ENCODE measurements at regions not wholly inside any gene's neighbourhood (a gene's known extent, or its start where the extent isn't known, plus 50 kb on each side); places are given as distances from the start of the nearest gene placed in this dataset.

- Mint-ChIP-seq H3K36me3 (no peaks in the 10 kb centered on the region), H3K4me1 (peaks cover 0 to 5% (median 0%) of the 10 kb centered on the region in 4 donors), H3K27ac (no peak overlapping the region), H3K9me3 (no peaks in the 10 kb centered on the region), H3K27me3 (peaks cover 0 to 9% (median 2%) of the 10 kb centered on the region in 5 donors), H3K4me3 (no peak overlapping the region)
- no peak for DNase-seq
- no peak for ATAC-seq
- POLR2A ChIA-PET, result no interaction called here
These were observed 76.6 kb upstream of the SPATA13 start for GRCh38 chr13:24083722-24084421.

DNA sequence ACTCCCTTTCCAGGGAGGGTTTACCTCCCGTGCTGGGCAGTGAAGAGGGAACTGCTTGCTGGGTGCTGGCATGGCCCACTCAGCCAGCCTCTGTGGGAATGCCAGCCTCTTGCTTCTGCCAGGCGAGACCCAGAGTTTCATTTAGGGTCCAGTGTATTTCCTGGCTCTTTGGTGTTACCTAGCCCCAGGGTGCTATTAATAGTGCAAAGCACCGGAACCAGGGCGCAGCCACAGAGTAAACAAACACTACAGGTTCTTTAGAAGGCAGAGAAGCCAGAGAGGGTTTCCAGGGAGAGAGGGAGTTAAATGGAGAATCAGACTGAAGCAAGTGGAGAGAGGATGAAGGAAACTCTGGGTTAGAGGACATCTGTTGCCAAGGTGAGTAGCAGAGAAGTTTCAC, 74.9 kb upstream of the SPATA13 start:
- no peak for DNase-seq
- H3K27ac Mint-ChIP-seq, result no peak overlapping the region
- peaks cover 0 to 8% (median 1%) of the 10 kb centered on the region in 4 donors for H3K4me1 Mint-ChIP-seq
- peaks cover 0 to 9% (median 2%) of the 10 kb centered on the region in 5 donors for H3K27me3 Mint-ChIP-seq
- no peaks in the 10 kb centered on the region for H3K9me3 Mint-ChIP-seq
- POLR2A ChIA-PET, result no interaction called here
- no peak for ATAC-seq
- H3K4me3 Mint-ChIP-seq, result no peak overlapping the region
- no peaks in the 10 kb centered on the region for H3K36me3 Mint-ChIP-seq

- Mint-ChIP-seq H3K36me3 (no peaks in the 10 kb centered on the region), H3K4me3 (no peak overlapping the region), H3K27me3 (peaks cover 0 to 9% (median 2%) of the 10 kb centered on the region in 5 donors)
These were observed 73.9 kb upstream of the SPATA13 start for GRCh38 chr13:24086642-24087041.

DNA sequence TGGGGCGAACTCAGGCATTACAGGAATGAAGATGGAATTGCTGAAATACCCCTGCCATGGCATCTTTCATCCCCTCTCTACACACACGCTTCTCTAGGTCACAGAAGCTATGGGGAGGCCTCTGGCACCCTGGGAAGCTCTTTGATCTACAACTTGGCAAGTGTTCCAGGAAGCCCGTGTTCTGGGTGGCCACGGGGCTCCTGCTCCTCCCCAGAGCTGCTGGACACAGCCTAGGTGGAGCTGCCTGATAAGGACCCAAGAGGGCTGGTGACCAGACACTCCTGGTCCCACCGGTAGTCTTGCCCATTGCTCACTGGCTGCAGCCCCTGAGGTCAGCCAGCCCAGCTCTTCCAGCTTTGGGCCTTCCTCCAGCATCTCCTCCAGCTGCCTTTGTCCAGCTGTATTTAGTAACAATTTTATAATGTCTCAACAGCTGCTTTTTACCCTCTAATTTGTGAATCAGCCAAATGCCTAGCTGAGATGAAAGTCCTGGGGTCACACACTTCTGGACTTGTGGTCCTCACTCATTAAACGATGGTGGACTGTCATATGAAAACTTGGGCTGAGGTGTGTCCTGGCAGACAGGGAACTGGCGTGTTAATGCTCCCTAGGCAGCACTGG, 72.8 kb upstream of the SPATA13 start:
- Mint-ChIP-seq H3K27ac (peak overlapping the region in 1 of 10 donors; percentile 45), H3K4me1 (peaks cover 0 to 10% (median 1%) of the 10 kb centered on the region in 4 donors), H3K36me3 (no peaks in the 10 kb centered on the region), H3K4me3 (no peak overlapping the region), H3K27me3 (peaks cover 0 to 9% (median 2%) of the 10 kb centered on the region in 5 donors), H3K9me3 (no peaks in the 10 kb centered on the region)
- POLR2A ChIA-PET, result no interaction called here
- ATAC-seq, result no peak
- DNase-seq, result no peak

More at GRCh38 chr13:24086642-24087041, 73.9 kb upstream of the SPATA13 start:
- Mint-ChIP-seq H3K4me1 (peaks cover 0 to 10% (median 1%) of the 10 kb centered on the region in 4 donors), H3K27ac (no peak overlapping the region), H3K9me3 (no peaks in the 10 kb centered on the region)
- no peak for ATAC-seq
- POLR2A ChIA-PET, result no interaction called here
- no peak for DNase-seq

- no peak for ATAC-seq
- peaks cover 0 to 10% (median 1%) of the 10 kb centered on the region in 4 donors for H3K4me1 Mint-ChIP-seq
- POLR2A ChIA-PET, result no interaction called here
- H3K9me3 Mint-ChIP-seq, result no peaks in the 10 kb centered on the region
- H3K27ac Mint-ChIP-seq, result peak overlapping the region in 1 of 10 donors; percentile 40
- no peak overlapping the region for H3K4me3 Mint-ChIP-seq
- DNase-seq, result no peak
- H3K27me3 Mint-ChIP-seq, result peaks cover 0 to 9% (median 2%) of the 10 kb centered on the region in 5 donors
- no peaks in the 10 kb centered on the region for H3K36me3 Mint-ChIP-seq
These were observed 70.5 kb upstream of the SPATA13 start for GRCh38 chr13:24090049-24090448.

DNA sequence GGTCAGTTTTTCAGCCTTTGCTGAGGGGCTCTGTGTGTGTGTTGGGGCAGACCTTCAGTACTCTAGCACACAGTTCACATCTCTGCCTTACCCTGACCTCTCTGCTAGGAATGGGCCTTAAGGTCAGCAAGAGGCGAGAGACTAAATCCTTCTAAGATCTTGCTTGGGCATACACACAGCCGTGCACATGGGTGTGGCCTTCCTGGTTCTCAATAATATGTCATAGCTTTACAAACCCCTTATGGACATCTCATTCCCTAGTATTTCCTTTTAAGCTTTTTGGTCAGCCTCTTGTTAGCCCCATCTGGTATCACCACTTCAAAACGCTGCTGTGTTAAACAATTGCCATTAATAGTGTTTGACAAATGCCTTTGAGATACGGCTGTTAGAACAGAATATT, 69.4 kb upstream of the SPATA13 start:
- H3K4me3 Mint-ChIP-seq, result no peak overlapping the region
- H3K4me1 Mint-ChIP-seq, result peaks cover 0 to 10% (median 1%) of the 10 kb centered on the region in 4 donors
- POLR2A ChIA-PET, result no interaction called here

DNA sequence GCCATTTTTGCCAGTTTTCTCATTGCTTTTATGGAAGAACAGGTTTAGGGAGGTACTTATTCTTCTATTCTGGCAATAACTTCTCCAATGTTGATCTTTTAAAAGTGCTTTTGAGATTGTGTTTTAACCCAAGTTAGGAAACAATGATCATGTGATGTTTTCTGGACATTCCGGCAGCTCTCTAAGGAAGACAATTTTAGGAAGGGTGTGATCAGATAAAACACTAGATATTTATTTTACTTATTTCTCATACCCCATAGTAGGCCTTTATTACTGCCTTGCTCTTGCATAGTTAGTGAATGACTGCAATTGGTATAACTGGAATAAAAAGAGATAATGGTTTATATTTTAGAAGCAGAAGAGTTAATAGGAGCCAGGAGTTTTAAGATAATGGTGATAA, 68.4 kb upstream of the SPATA13 start:
- H3K9me3 Mint-ChIP-seq, result peaks cover 0 to 9% (median 0%) of the 10 kb centered on the region in 9 donors
- DNase-seq, result no peak
- H3K36me3 Mint-ChIP-seq, result no peaks in the 10 kb centered on the region
- peaks cover 0 to 1% (median 0%) of the 10 kb centered on the region in 5 donors for H3K27me3 Mint-ChIP-seq
- H3K4me3 Mint-ChIP-seq, result no peak overlapping the region
- POLR2A ChIA-PET, result no interaction called here
- no peak for ATAC-seq
- peaks cover 6 to 11% (median 8%) of the 10 kb centered on the region in 4 donors for H3K4me1 Mint-ChIP-seq
- H3K27ac Mint-ChIP-seq, result no peak overlapping the region

More for the DNA sequence above, 69.4 kb upstream of the SPATA13 start:
- no peaks in the 10 kb centered on the region for H3K36me3 Mint-ChIP-seq
- no peak for ATAC-seq
- H3K9me3 Mint-ChIP-seq, result no peaks in the 10 kb centered on the region
- no peak for DNase-seq
- H3K27ac Mint-ChIP-seq, result no peak overlapping the region
- H3K27me3 Mint-ChIP-seq, result peaks cover 0 to 6% (median 1%) of the 10 kb centered on the region in 5 donors

DNA sequence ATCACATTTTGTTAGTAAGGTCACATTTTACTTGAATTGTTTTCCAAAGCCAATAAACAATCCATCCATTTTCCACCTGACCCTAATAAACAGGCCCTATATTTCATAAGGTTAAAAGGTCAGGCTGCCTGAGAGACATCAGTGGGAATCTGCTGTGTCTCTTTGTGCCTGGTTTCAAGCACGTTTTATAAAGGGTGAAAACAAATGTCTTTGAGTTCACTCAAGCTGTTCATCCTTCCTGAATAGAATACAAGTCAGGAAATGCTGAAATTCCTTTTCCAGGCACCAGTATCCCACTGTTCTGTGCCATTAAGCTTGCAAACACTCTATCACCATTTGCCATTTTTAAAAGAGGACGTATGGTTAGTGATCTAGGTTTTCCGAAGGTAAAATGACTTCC, 67.5 kb upstream of the SPATA13 start:
- H3K27me3 Mint-ChIP-seq, result no peaks in the 10 kb centered on the region

GRCh38 chr13:24096659-24097058, 63.9 kb upstream of the SPATA13 start:
- Mint-ChIP-seq H3K27ac (peak overlapping the region in 5 of 10 donors; percentile 37 to 87 (median 69)), H3K27me3 (no peaks in the 10 kb centered on the region), H3K9me3 (peaks cover 0 to 10% (median 0%) of the 10 kb centered on the region in 9 donors), H3K4me3 (peak overlapping the region in 2 of 10 donors; percentile 19 to 44), H3K4me1 (peaks cover 12 to 23% (median 19%) of the 10 kb centered on the region in 4 donors), H3K36me3 (no peaks in the 10 kb centered on the region)
- ATAC-seq, result no peak
- POLR2A ChIA-PET, result no interaction called here
- DNase-seq, result no peak

More for the DNA sequence above, 67.5 kb upstream of the SPATA13 start:
- Mint-ChIP-seq H3K4me3 (no peak overlapping the region), H3K36me3 (no peaks in the 10 kb centered on the region), H3K9me3 (peaks cover 0 to 10% (median 0%) of the 10 kb centered on the region in 9 donors), H3K4me1 (peaks cover 15 to 18% (median 17%) of the 10 kb centered on the region in 4 donors), H3K27ac (no peak overlapping the region)
- ATAC-seq, result no peak
- no peak for DNase-seq
- POLR2A ChIA-PET, result no interaction called here

DNA sequence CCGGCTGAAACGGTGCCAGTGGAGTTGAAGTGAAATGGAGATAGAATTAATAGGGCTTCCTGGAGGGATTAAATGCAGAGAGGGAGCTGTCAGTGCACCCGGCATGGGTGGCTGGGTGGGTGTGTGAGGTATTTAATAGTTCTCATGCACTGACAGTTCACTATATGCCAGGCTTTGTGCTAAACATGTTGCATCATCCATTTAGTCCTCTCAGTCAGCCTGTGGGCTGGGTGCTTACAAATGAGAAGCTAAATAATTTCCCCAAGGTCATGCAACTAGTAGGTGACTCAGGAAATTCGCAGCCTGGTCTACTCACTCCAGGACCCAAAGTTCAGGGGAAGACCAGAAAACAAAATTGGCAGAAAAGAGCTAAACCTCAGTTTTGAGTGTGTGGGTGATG, 63.5 kb upstream of the SPATA13 start:
- POLR2A ChIA-PET, result no interaction called here
- DNase-seq (no peak), ATAC-seq (peak in 1 of 2 donors; percentile 12)
- H3K9me3 Mint-ChIP-seq, result peaks cover 0 to 10% (median 0%) of the 10 kb centered on the region in 9 donors
- no peaks in the 10 kb centered on the region for H3K36me3 Mint-ChIP-seq
- H3K27ac Mint-ChIP-seq, result peak overlapping the region in 4 of 10 donors; percentile 37 to 87 (median 76)
- H3K4me1 Mint-ChIP-seq, result peaks cover 12 to 23% (median 19%) of the 10 kb centered on the region in 4 donors
- peak overlapping the region in 6 of 10 donors; percentile 10 to 74 (median 58) for H3K4me3 Mint-ChIP-seq
- no peaks in the 10 kb centered on the region for H3K27me3 Mint-ChIP-seq

GRCh38 chr13:24097667-24098066, 62.9 kb upstream of the SPATA13 start:
- H3K4me1 Mint-ChIP-seq, result peaks cover 12 to 23% (median 19%) of the 10 kb centered on the region in 4 donors
- peak overlapping the region; percentile 30 to 74 (median 56) for H3K4me3 Mint-ChIP-seq
- ATAC-seq (peak; percentile 50 to 73), DNase-seq (peak in 2 of 10 donors; percentile 29 to 31)
- H3K9me3 Mint-ChIP-seq, result peaks cover 0 to 10% (median 0%) of the 10 kb centered on the region in 9 donors
- H3K27ac Mint-ChIP-seq, result peak overlapping the region in 7 of 10 donors; percentile 19 to 87 (median 77)
- POLR2A ChIA-PET, result no interaction called here
- H3K27me3 Mint-ChIP-seq, result no peaks in the 10 kb centered on the region
- H3K36me3 Mint-ChIP-seq, result no peaks in the 10 kb centered on the region

DNA sequence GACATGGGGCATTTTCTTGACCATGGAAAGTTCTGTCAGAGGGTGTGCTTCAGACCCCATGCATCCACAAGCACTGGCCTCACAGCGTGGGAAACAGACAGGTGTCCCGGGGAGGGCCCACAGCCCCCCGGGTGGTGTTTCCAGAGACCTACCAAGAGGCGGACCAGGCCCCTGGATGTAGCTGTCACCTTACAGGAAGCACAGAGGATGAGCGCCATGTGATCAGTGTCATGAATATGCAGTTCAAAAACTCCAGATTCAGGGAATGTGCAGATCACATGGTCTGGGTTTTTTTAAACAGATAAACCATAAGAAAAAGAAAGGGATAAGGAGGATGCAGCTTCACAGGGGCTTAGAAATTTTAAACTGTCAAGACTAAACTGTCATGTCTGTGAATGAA, 61.0 kb upstream of the SPATA13 start:
- POLR2A ChIA-PET, result no interaction called here
- DNase-seq (no peak), ATAC-seq (no peak)
- Mint-ChIP-seq H3K4me1 (peaks cover 12 to 23% (median 19%) of the 10 kb centered on the region in 4 donors), H3K27me3 (no peaks in the 10 kb centered on the region), H3K4me3 (no peak overlapping the region), H3K36me3 (no peaks in the 10 kb centered on the region), H3K27ac (no peak overlapping the region), H3K9me3 (peaks cover 0 to 10% (median 0%) of the 10 kb centered on the region in 9 donors)

DNA sequence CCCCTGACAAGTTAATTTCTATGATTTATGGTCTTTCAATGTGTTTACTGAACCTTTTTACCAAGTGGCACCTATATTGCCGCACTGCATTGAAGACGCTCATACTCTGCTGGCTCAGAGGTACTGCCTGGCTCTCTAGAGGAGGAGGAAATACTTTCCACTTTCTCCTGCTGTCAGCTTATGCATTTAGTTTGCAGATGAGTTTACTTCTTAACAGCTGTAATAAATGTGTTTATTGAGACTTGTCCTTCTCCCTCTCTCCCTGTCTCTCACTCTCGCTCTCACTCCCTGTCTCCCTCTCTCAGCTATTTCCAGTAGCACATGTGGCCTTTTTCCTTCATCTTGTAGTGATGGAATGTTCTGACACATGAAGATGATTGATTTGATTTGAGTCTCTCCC, 60.3 kb upstream of the SPATA13 start:
- Mint-ChIP-seq H3K36me3 (no peaks in the 10 kb centered on the region), H3K9me3 (peaks cover 0 to 10% (median 0%) of the 10 kb centered on the region in 9 donors), H3K4me1 (peaks cover 12 to 23% (median 19%) of the 10 kb centered on the region in 4 donors), H3K27ac (peak overlapping the region in 1 of 10 donors; percentile 52), H3K27me3 (peaks cover 0 to 2% (median 0%) of the 10 kb centered on the region in 5 donors), H3K4me3 (no peak overlapping the region)
- ATAC-seq (no peak), DNase-seq (no peak)
- POLR2A ChIA-PET, result no interaction called here
